Fibroblast of pulmonary artery (primary cell): ENCODE measurements at regions not wholly inside any gene's neighbourhood (a gene's known extent, or its start where the extent isn't known, plus 50 kb on each side); places are given as distances from the start of the nearest gene placed in this dataset.

ENCODE experiments used
- DNase-seq: peaks from one replicate; pipeline ENCODE4 v3.0.0-alpha.2; 2010; ENCODE audit warnings: low read depth
- H3K4me3 ChIP-seq: replicated peaks from 2 replicates; pipeline ENCODE4 v1.5.1; 2011; ENCODE audit warnings: low read depth, mild to moderate bottlenecking, control low read depth, low read length, moderate library complexity
- TF ChIP-seq, protein P1 (sequence below): IDR thresholded peaks from 2 replicates; pipeline ENCODE4 v1.5.1; 2011; ENCODE audit warnings: mild to moderate bottlenecking, control low read depth, low read length, inconsistent platforms; ENCODE audit errors: missing control alignments

DNA sequence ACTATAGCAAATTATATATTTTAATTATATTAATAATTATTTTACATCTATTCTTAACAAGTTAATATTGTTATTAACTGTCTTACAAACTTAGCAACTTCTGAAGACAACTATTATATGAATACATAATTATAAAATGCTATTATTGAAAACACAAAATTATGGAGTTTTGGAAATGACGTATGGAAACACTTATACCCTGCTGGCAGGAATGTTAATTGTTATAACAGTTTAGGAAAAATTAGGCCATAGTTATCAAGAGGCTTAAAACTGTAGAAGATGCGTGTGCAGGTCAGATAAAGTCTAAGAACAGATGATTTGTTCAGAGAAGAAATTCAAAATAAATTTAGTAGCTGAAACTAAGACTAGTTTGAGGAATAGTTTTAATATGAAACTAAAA is 211.7 kb downstream of the FAT4 start:
- H3K4me3 ChIP-seq: no peak overlapping the region
- TF ChIP-seq, protein P1, sequence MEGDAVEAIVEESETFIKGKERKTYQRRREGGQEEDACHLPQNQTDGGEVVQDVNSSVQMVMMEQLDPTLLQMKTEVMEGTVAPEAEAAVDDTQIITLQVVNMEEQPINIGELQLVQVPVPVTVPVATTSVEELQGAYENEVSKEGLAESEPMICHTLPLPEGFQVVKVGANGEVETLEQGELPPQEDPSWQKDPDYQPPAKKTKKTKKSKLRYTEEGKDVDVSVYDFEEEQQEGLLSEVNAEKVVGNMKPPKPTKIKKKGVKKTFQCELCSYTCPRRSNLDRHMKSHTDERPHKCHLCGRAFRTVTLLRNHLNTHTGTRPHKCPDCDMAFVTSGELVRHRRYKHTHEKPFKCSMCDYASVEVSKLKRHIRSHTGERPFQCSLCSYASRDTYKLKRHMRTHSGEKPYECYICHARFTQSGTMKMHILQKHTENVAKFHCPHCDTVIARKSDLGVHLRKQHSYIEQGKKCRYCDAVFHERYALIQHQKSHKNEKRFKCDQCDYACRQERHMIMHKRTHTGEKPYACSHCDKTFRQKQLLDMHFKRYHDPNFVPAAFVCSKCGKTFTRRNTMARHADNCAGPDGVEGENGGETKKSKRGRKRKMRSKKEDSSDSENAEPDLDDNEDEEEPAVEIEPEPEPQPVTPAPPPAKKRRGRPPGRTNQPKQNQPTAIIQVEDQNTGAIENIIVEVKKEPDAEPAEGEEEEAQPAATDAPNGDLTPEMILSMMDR: peak; percentile 22
- peak; percentile 10 for DNase-seq

DNA sequence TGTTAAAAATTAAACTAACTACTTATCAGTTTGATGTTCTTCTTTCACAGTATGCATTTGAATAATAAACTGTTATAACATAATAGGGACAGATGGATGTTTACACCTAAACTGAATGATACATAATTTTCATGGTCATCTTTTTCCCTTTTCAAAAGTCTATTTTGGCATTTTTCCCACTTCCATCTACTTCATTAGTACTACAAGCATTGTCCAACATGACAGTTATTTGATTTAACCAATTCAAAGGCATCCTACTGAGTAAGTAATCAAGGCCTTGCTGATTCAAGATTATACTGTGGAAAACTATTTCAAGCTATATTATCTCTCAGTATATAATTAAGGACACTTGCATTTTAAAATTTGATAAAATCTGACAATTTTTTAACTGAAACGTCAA is 212.9 kb downstream of the FAT4 start:
- H3K4me3 ChIP-seq: no peak overlapping the region
- TF ChIP-seq, protein P1: no peak
- no peak for DNase-seq

DNA sequence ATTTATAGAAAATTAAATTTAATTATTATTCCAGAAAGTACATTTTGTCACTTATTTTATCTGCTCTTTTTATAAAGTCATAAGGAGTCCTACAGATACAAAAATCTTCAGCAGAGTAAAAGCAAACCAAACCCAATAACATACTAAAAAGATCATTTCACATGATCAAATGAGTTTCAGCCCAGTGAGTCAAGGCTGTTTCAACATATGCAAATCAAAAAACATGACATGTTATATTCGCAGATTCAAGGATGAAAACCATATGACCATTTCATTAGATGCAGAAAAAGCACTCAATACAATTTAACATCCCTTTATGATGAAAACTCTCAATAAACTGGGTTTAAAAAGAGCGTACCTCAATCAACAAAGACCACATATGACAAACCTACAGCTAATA is 214.3 kb downstream of the FAT4 start:
- peak; percentile 4 for DNase-seq
- no peak overlapping the region for H3K4me3 ChIP-seq
- TF ChIP-seq, protein P1: no peak

DNA sequence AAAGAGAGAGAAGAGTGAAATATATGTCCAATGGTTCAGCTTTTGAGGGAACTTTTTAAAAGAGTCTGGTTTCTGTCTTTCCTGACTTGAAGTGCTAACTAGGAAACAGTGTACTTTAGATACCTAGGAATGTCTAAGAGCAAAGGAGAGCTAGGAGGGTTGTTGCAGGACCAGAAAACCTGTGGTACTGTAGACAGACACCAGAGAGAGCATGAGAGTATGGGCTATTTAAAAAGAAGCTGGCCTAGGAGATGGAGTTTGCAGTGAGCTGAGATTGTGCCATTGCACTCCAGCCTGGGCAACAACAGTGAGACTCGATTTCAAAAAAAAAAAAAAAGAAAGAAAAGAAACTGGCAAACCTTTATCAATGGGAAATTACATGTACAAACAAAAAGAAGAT is 223.9 kb downstream of the FAT4 start:
- TF ChIP-seq, protein P1: no peak
- H3K4me3 ChIP-seq: no peak overlapping the region
- DNase-seq: peak; percentile 41

DNA sequence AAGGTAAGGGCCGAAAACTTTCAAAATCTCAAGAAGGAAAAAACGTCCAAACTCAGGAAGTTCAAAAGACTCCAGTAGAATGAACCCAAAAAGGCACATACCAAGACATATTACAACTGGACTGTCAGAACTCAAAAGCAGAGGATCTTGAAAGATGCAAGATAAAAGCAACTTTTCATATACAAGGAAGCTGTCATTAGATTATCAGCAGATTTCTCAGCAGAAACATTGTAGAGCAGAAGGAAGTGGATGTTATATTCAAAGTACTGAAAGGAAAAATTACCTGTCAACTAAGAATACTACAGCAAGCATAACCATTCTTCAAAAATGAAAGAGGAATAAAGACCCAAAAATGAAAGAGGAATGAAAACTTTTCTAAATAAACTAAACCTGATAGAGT is 224.9 kb downstream of the FAT4 start:
- no peak for DNase-seq
- TF ChIP-seq, protein P1: no peak
- H3K4me3 ChIP-seq: no peak overlapping the region

DNA sequence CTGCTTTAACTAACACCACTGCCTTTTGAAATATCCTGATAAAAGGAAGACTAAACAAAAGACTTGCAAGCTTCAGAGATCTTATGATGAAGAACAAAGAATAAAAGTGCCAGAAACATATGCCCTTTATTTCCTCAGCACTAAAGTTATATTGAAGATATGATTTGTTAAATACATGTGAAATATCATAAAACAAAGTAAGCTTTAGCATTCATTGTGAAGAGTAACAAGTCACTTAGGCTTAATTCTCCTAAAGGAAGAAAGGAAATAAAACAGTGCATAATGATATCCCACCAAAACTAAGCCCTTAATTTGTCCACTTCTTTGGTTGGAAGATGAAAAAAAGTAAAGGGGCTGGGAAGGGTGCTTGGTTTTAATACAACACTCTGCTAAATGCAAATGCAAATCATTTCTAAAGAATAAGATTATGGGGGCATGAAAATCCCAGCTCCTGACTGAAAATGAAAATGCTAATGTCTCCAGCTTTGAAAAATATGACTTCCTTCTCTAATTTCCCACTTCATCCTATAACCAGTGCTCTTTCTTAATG is 227.2 kb downstream of the FAT4 start:
- no peak for DNase-seq
- H3K4me3 ChIP-seq: no peak overlapping the region
- TF ChIP-seq, protein P1: no peak

DNA sequence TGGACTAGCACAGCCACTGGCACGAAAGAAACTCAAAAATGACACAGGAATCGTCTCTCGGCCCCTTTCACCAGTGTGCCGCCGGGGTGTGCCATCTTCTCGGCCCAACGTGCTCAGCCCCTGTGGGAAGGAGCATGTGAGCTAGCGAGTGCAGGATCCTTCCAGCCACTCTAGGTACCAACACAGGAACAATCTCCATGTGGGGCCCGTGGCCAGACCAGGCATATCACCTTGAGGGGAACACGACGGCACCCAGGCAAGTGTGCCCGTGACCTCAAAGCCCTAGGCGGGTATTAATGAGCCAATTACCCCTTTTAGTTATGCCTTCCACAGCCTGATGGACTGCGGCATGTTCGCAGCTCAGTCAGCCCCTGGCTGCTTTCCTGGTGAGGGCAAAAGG is 231.5 kb downstream of the FAT4 start:
- TF ChIP-seq, protein P1: no peak
- no peak for DNase-seq

More for the DNA sequence above, 231.5 kb downstream of the FAT4 start:
- no peak overlapping the region for H3K4me3 ChIP-seq
